ENCODE measurements at regions not wholly inside any gene's neighbourhood (a gene's known extent, or its start where the extent isn't known, plus 50 kb on each side); places are given as distances from the start of the nearest gene placed in this dataset.

DNA sequence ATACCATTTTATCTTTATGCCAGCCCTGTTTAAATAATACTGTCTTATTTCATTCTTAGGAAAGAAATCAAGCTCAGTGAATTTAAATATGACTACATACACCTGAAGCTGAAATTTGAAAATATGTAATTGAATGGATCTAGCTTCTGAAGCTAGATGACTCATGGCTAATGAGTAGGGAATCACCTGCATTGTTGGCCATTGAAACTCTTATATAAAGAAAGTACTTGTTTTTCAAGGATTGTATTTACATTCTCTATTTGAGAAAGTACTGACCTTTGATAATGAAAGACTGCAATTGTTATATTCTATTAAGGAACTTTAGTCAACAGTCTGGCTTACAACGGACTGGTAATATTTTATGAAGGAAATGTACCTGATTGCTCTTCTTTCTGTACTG is 346.7 kb upstream of the LRATD1 start:
- TF ChIP-seq, protein P1, sequence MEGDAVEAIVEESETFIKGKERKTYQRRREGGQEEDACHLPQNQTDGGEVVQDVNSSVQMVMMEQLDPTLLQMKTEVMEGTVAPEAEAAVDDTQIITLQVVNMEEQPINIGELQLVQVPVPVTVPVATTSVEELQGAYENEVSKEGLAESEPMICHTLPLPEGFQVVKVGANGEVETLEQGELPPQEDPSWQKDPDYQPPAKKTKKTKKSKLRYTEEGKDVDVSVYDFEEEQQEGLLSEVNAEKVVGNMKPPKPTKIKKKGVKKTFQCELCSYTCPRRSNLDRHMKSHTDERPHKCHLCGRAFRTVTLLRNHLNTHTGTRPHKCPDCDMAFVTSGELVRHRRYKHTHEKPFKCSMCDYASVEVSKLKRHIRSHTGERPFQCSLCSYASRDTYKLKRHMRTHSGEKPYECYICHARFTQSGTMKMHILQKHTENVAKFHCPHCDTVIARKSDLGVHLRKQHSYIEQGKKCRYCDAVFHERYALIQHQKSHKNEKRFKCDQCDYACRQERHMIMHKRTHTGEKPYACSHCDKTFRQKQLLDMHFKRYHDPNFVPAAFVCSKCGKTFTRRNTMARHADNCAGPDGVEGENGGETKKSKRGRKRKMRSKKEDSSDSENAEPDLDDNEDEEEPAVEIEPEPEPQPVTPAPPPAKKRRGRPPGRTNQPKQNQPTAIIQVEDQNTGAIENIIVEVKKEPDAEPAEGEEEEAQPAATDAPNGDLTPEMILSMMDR (IDR thresholded peaks at IDR 0.05): no peak
- no peak for TF ChIP-seq POLR2A (IDR thresholded peaks at IDR 0.05)

Data from Peyer's patch (tissue), 4 donors.